IMR-90 (cell line): ENCODE measurements at regions not wholly inside any gene's neighbourhood (a gene's known extent, or its start where the extent isn't known, plus 50 kb on each side); places are given as distances from the start of the nearest gene placed in this dataset.

Source experiments
- ATAC-seq: fragments of 200-7000 bp; cut with Tn5 transposase; 2 replicates; pipeline ENCODE4 v1.9.1; 2020; ENCODE audit warnings: low read depth, mild to moderate bottlenecking, moderate library complexity
- BruUV-seq: library from RNA; stranded (reverse); fragments of 400-500 nt; replicated peaks from 2 replicates; lab custom pipeline; 2021; lab: Mats Ljungman, UMichigan
- CTCF ChIA-PET: fragments of 300-600 bp; formaldehyde crosslinking; extraction: SDS; loops from one replicate; lab custom pipeline; 2021; ENCODE audit warnings: antibody characterized with exemption; lab: Yijun Ruan, JAX
- POLR2A ChIA-PET: fragments of 300-600 bp; sonication (Branson Sonifier 250); formaldehyde crosslinking; loops from one replicate; lab custom pipeline; 2022; ENCODE audit warnings: antibody characterized with exemption; ENCODE audit not compliant: unreplicated experiment; lab: Charles Lee
- DNase-seq: peaks from one replicate; pipeline ENCODE4 v3.0.0; 2013
- H2AFZ ChIP-seq: replicated peaks from 2 replicates; pipeline ENCODE3; 2013; ENCODE audit warnings: low read length, mild to moderate bottlenecking; ENCODE audit not compliant: poor library complexity
- H2AK5ac ChIP-seq: 2 replicates; pipeline ENCODE4 v1.6.1; 2013; ENCODE audit warnings: low read depth, low read length, inconsistent platforms
- H2AK9ac ChIP-seq: replicated peaks from 2 replicates; pipeline ENCODE3; 2013; ENCODE audit warnings: mild to moderate bottlenecking, low read depth, low read length, moderate library complexity; ENCODE audit not compliant: poor library complexity
- H2BK120ac ChIP-seq: 2 replicates; pipeline ENCODE4 v1.6.1; 2013; ENCODE audit warnings: low read depth, low read length, inconsistent platforms
- H2BK15ac ChIP-seq: 3 replicates; pipeline ENCODE4 v1.6.1; 2013; ENCODE audit warnings: low read depth, low read length, inconsistent platforms
- H2BK20ac ChIP-seq: 2 replicates; pipeline ENCODE4 v1.6.1; 2013; ENCODE audit warnings: low read depth, mild to moderate bottlenecking, inconsistent platforms, low read length, moderate library complexity
- H2BK5ac ChIP-seq: 2 replicates; pipeline ENCODE4 v1.6.1; 2013; ENCODE audit warnings: mild to moderate bottlenecking, low read depth, low read length, inconsistent platforms; ENCODE audit not compliant: poor library complexity, severe bottlenecking
- H3K14ac ChIP-seq: replicated peaks from 2 replicates; pipeline ENCODE4 v1.6.1; 2013; ENCODE audit warnings: low read depth, low read length, inconsistent platforms
- H3K18ac ChIP-seq: 2 replicates; pipeline ENCODE4 v1.6.1; 2013; ENCODE audit warnings: low read depth, low read length, control low read depth
- H3K23ac ChIP-seq: 2 replicates; pipeline ENCODE4 v1.6.1; 2013; ENCODE audit warnings: low read depth, low read length, inconsistent platforms
- H3K27ac ChIP-seq: 2 replicates; pipeline ENCODE4 v1.5.1; 2013; ENCODE audit warnings: mild to moderate bottlenecking, control low read depth, low read length; ENCODE audit not compliant: insufficient read depth
- H3K27me3 ChIP-seq: 2 replicates; pipeline ENCODE4 v1.6.1; 2013; ENCODE audit warnings: low read length; ENCODE audit not compliant: control insufficient read depth, insufficient read depth
- H3K36me3 ChIP-seq: 2 replicates; pipeline ENCODE4 v1.6.1; 2013; ENCODE audit warnings: low read length, mixed read lengths; ENCODE audit not compliant: control insufficient read depth, insufficient read depth
- H3K4ac ChIP-seq: 2 replicates; pipeline ENCODE4 v1.6.1; 2013; ENCODE audit warnings: low read depth, low read length, inconsistent platforms
- H3K4me1 ChIP-seq: 2 replicates; pipeline ENCODE4 v1.6.1; 2013; ENCODE audit warnings: low read length, mixed read lengths; ENCODE audit not compliant: control insufficient read depth, insufficient read depth
- H3K4me2 ChIP-seq: 2 replicates; pipeline ENCODE4 v1.6.1; 2013; ENCODE audit warnings: low read depth, mild to moderate bottlenecking, control low read depth, low read length, moderate library complexity
- H3K4me3 ChIP-seq: 2 replicates; pipeline ENCODE4 v1.5.1; 2013; ENCODE audit warnings: low read depth, mild to moderate bottlenecking, control low read depth, low read length, moderate library complexity; ENCODE audit not compliant: insufficient read depth
- H3K56ac ChIP-seq: 2 replicates; pipeline ENCODE4 v1.6.1; 2013; ENCODE audit warnings: low read length, inconsistent platforms; ENCODE audit not compliant: insufficient read depth; ENCODE audit errors: extremely low read depth
- H3K79me1 ChIP-seq, 2 experiments: 2 replicates each; pipeline ENCODE4 v1.6.1; 2013; ENCODE audit warnings: low read length in 2 of 2, inconsistent platforms in 1 of 2, low read depth in 1 of 2
- H3K9ac ChIP-seq: 2 replicates; pipeline ENCODE4 v1.6.1; 2013; ENCODE audit warnings: low read depth, low read length, control low read depth
- H3K9me1 ChIP-seq: 2 replicates; pipeline ENCODE4 v1.6.1; 2013; ENCODE audit warnings: low read length, inconsistent platforms; ENCODE audit not compliant: insufficient read depth
- H3K9me3 ChIP-seq: 2 replicates; pipeline ENCODE4 v1.6.1; 2013; ENCODE audit warnings: low read length; ENCODE audit not compliant: control insufficient read depth, insufficient read depth
- H4K20me1 ChIP-seq: 2 replicates; pipeline ENCODE4 v1.6.1; 2013; ENCODE audit warnings: low read length, inconsistent platforms; ENCODE audit not compliant: insufficient read depth
- H4K5ac ChIP-seq: 2 replicates; pipeline ENCODE4 v1.6.1; 2013; ENCODE audit warnings: mild to moderate bottlenecking, low read depth, low read length, control low read depth
- H4K8ac ChIP-seq, 2 experiments: 2 replicates each; pipeline ENCODE4 v1.6.1; 2013; ENCODE audit warnings: low read depth in 2 of 2, low read length in 2 of 2, control low read depth in 1 of 2, inconsistent platforms in 1 of 2
- H4K91ac ChIP-seq: 2 replicates; pipeline ENCODE4 v1.6.1; 2013; ENCODE audit warnings: low read depth, low read length, inconsistent platforms; ENCODE audit not compliant: insufficient read depth
- BHLHE40 ChIP-seq: fragments of 150-350 bp; IDR thresholded peaks from 2 replicates; pipeline ENCODE4 v1.6.1; 2016; ENCODE audit warnings: mild to moderate bottlenecking, low read depth, low read length
- CEBPB ChIP-seq: IDR thresholded peaks from 2 replicates; pipeline ENCODE4 v1.6.1; 2012; ENCODE audit warnings: low read depth, low read length, improper control_type of control experiment
- CHD1 ChIP-seq: IDR thresholded peaks from 2 replicates; pipeline ENCODE4 v1.6.1; 2012; ENCODE audit warnings: low read depth, low read length, improper control_type of control experiment
- ELK1 ChIP-seq: fragments of 150-350 bp; IDR thresholded peaks from 2 replicates; pipeline ENCODE4 v1.6.1; 2016; ENCODE audit warnings: low read depth, mild to moderate bottlenecking, low read length, moderate library complexity, borderline replicate concordance
- FOS ChIP-seq: fragments of 150-350 bp; IDR thresholded peaks from 2 replicates; pipeline ENCODE4 v1.6.1; 2016; ENCODE audit warnings: low read depth, low read length
- MAFK ChIP-seq: IDR thresholded peaks from 2 replicates; pipeline ENCODE4 v1.6.1; 2012; ENCODE audit warnings: low read depth, low read length, improper control_type of control experiment
- MAZ ChIP-seq: IDR thresholded peaks from 2 replicates; pipeline ENCODE4 v1.6.1; 2012; ENCODE audit warnings: low read depth, mild to moderate bottlenecking, low read length, improper control_type of control experiment, moderate library complexity, borderline replicate concordance
- MXI1 ChIP-seq: IDR thresholded peaks from 2 replicates; pipeline ENCODE4 v1.6.1; 2012; ENCODE audit warnings: low read depth, mild to moderate bottlenecking, low read length, moderate library complexity, borderline replicate concordance
- NFE2L2 ChIP-seq: fragments of 150-350 bp; IDR thresholded peaks from 2 replicates; pipeline ENCODE4 v1.6.1; 2016; ENCODE audit warnings: low read depth, mild to moderate bottlenecking, low read length
- POLR2A ChIP-seq: IDR thresholded peaks from 2 replicates; pipeline ENCODE4 v1.6.1; 2012; ENCODE audit warnings: mild to moderate bottlenecking, low read depth, low read length
- RAD21 ChIP-seq: IDR thresholded peaks from 2 replicates; pipeline ENCODE4 v1.6.1; 2012; ENCODE audit warnings: low read length, improper control_type of control experiment
- RCOR1 ChIP-seq: IDR thresholded peaks from 2 replicates; pipeline ENCODE4 v1.6.1; 2012; ENCODE audit warnings: mild to moderate bottlenecking, low read length, improper control_type of control experiment; ENCODE audit not compliant: insufficient replicate concordance
- RFX5 ChIP-seq: IDR thresholded peaks from 2 replicates; pipeline ENCODE4 v1.8.0; 2012; ENCODE audit warnings: low read depth, mild to moderate bottlenecking, low read length, moderate library complexity
- SMC3 ChIP-seq: fragments of 150-350 bp; IDR thresholded peaks from 2 replicates; pipeline ENCODE4 v1.6.1; 2016; ENCODE audit warnings: low read depth, mild to moderate bottlenecking, antibody characterized with exemption, low read length, moderate library complexity
- USF2 ChIP-seq: fragments of 150-350 bp; IDR thresholded peaks from 2 replicates; pipeline ENCODE4 v1.6.1; 2017; ENCODE audit warnings: mild to moderate bottlenecking, antibody characterized with exemption, low read length, low read depth
- WGBS, 2 experiments: methylation state at CpG; one replicate each; pipeline versions ENCODE4 v1.1.5 to v1.1.7; 2013; ENCODE audit warnings: missing lambda C conversion rate in 2 of 2; ENCODE audit not compliant: insufficient read length in 1 of 2; ENCODE audit errors: extremely low coverage in 2 of 2; 5-methylcytosine and 5-hydroxymethylcytosine counted together
- dilution Hi-C: fragments of 300-500 bp; cut with HindIII; formaldehyde crosslinking; loops from one replicate; pipeline ENCODE4 v1.14.3; 2018; ENCODE audit warnings: low sequenced_read_pairs; ENCODE audit not compliant: unreplicated experiment
- in situ Hi-C: fragments of 300-500 bp; cut with MboI; formaldehyde crosslinking; loops from 3 replicates; pipeline ENCODE4 v1.14.3; 2019; ENCODE audit warnings: low sequenced_read_pairs, inconsistent platforms, mixed read lengths
- intact Hi-C: fragments of 100-400 bp; cut with micrococcal nuclease; formaldehyde crosslinking; loops from 2 replicates; pipeline ENCODE4 v1.10.0; 2022
- TF ChIP-seq, protein P1 (sequence below): conservative IDR thresholded peaks from 2 replicates; pipeline ENCODE4 v1.5.1; 2012; ENCODE audit warnings: mild to moderate bottlenecking, low read depth, low read length, improper control_type of control experiment

GRCh38 chrX:477441-478012 is 90.8 kb upstream of the PPP2R3B start:
- no TSS peak for BruUV-seq
- no peak overlapping the region for H3K27ac ChIP-seq
- 67% methylated on average over 12 of the region's 18 CpGs; no CpG with 5 or more reads in 1 of the 2 experiments for WGBS, 2 experiments
- no peak overlapping the region for H2AK5ac ChIP-seq
- POLR2A ChIA-PET, result no interaction called here
- no peak overlapping the region for H4K8ac ChIP-seq
- H2BK20ac ChIP-seq, result no peak overlapping the region
- no peaks in the 10 kb centered on the region for H3K36me3 ChIP-seq
- H3K18ac ChIP-seq, result no peak overlapping the region
- H3K4ac ChIP-seq, result no peak overlapping the region
- in situ Hi-C loops, result no loop called here
- CTCF ChIA-PET, result no interaction called here
- H4K20me1 ChIP-seq, result no peaks in the 10 kb centered on the region
- no peak overlapping the region for H2AFZ ChIP-seq
- H3K4me3 ChIP-seq, result no peak overlapping the region
- H2BK15ac ChIP-seq, result no peak overlapping the region
- dilution Hi-C loops, result no loop called here
- no peak overlapping the region for H3K56ac ChIP-seq
- no peaks in the 10 kb centered on the region for H3K4me1 ChIP-seq
- peaks cover 31% of the 10 kb centered on the region for H3K9me3 ChIP-seq
- DNase-seq (no peak), ATAC-seq (no peak)
- H3K27me3 ChIP-seq, result no peaks in the 10 kb centered on the region
- no peak overlapping the region for H3K23ac ChIP-seq
- H2BK120ac ChIP-seq, result no peak overlapping the region
- no peak overlapping the region for H2BK5ac ChIP-seq
- H3K9me1 ChIP-seq, result no peaks in the 10 kb centered on the region
- no peak overlapping the region for H4K5ac ChIP-seq
- H3K9ac ChIP-seq, result no peak overlapping the region
- no peaks in the 10 kb centered on the region for H3K79me1 ChIP-seq
- no peak overlapping the region for H3K14ac ChIP-seq
- TF ChIP-seq CHD1, result no peak
- no peak for TF ChIP-seq MAZ
- TF ChIP-seq FOS, result no peak
- no peak for TF ChIP-seq RFX5
- TF ChIP-seq USF2, result no peak
- no peak for TF ChIP-seq POLR2A
- TF ChIP-seq, protein P1, sequence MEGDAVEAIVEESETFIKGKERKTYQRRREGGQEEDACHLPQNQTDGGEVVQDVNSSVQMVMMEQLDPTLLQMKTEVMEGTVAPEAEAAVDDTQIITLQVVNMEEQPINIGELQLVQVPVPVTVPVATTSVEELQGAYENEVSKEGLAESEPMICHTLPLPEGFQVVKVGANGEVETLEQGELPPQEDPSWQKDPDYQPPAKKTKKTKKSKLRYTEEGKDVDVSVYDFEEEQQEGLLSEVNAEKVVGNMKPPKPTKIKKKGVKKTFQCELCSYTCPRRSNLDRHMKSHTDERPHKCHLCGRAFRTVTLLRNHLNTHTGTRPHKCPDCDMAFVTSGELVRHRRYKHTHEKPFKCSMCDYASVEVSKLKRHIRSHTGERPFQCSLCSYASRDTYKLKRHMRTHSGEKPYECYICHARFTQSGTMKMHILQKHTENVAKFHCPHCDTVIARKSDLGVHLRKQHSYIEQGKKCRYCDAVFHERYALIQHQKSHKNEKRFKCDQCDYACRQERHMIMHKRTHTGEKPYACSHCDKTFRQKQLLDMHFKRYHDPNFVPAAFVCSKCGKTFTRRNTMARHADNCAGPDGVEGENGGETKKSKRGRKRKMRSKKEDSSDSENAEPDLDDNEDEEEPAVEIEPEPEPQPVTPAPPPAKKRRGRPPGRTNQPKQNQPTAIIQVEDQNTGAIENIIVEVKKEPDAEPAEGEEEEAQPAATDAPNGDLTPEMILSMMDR, result no peak
- no peak for TF ChIP-seq MAFK
- TF ChIP-seq SMC3, result no peak
- TF ChIP-seq BHLHE40, result no peak
- TF ChIP-seq RAD21, result no peak
- TF ChIP-seq ELK1, result no peak
- no peak for TF ChIP-seq RCOR1
- no peak for TF ChIP-seq MXI1
- TF ChIP-seq NFE2L2, result no peak
- TF ChIP-seq CEBPB, result no peak
- intact Hi-C loops, result no loop called here
- H4K91ac ChIP-seq, result no peak overlapping the region
- no peak overlapping the region for H3K4me2 ChIP-seq
- H2AK9ac ChIP-seq, result no peak overlapping the region
